GM21576 (cell line): ENCODE measurements at regions not wholly inside any gene's neighbourhood (a gene's known extent, or its start where the extent isn't known, plus 50 kb on each side); places are given as distances from the start of the nearest gene placed in this dataset.

Source experiments
- ATAC-seq: cut with Tn5 transposase; IDR thresholded peaks from one replicate; pipeline ENCODE4 v1.9.1; 2021; ENCODE audit warnings: mild to moderate bottlenecking, moderate library complexity; ENCODE audit not compliant: unreplicated experiment

- no peak for ATAC-seq
Measured at GRCh38 chr14:101458741-101459550, 102.3 kb upstream of the DIO3 start.

- no peak for ATAC-seq
Measured at GRCh38 chr14:101459551-101459900, 101.8 kb upstream of the DIO3 start.

- ATAC-seq: no peak
Measured at GRCh38 chr14:101460521-101460920, 100.8 kb upstream of the DIO3 start.

GRCh38 chr14:101460986-101461750 lies 100.1 kb upstream of the DIO3 start:
- no peak for ATAC-seq

- ATAC-seq: no peak
Measured at GRCh38 chr14:101461891-101462290, 99.4 kb upstream of the DIO3 start.

- no peak for ATAC-seq
Measured at GRCh38 chr14:101462726-101463565, 98.3 kb upstream of the DIO3 start.

GRCh38 chr14:101463566-101464171 lies 97.6 kb upstream of the DIO3 start:
- ATAC-seq: no peak

GRCh38 chr14:101464310-101464983 lies 96.8 kb upstream of the DIO3 start:
- ATAC-seq: no peak

- no peak for ATAC-seq
Measured at GRCh38 chr14:101464984-101465794, 96.1 kb upstream of the DIO3 start.

- no peak for ATAC-seq
Measured at GRCh38 chr14:101465795-101466448, 95.4 kb upstream of the DIO3 start.

- ATAC-seq: no peak
Measured at GRCh38 chr14:101466456-101467180, 94.7 kb upstream of the DIO3 start.

- no peak for ATAC-seq
Measured at GRCh38 chr14:101467181-101467926, 93.9 kb upstream of the DIO3 start.

- no peak for ATAC-seq
Measured at GRCh38 chr14:101469382-101470247, 91.7 kb upstream of the DIO3 start.

- ATAC-seq: no peak
Measured at GRCh38 chr14:101470266-101470665, 91.0 kb upstream of the DIO3 start.

- ATAC-seq: no peak
Measured at GRCh38 chr14:101471723-101472517, 89.4 kb upstream of the DIO3 start.

GRCh38 chr14:101472518-101472849 lies 88.8 kb upstream of the DIO3 start:
- no peak for ATAC-seq
